H1 (cell line): ENCODE measurements at regions not wholly inside any gene's neighbourhood (a gene's known extent, or its start where the extent isn't known, plus 50 kb on each side); places are given as distances from the start of the nearest gene placed in this dataset.

Experiments used
- CBX8 ChIP-seq: fragments of 300-800, 300-1000 bp; sonication (generic); IDR thresholded peaks from 2 replicates; pipeline ENCODE4 v1.7.1; 2016; ENCODE audit warnings: low read depth, low read length, borderline replicate concordance
- CTBP2 ChIP-seq: IDR thresholded peaks from 2 replicates; pipeline ENCODE4 v1.7.0; 2011; ENCODE audit warnings: borderline replicate concordance, mild to moderate bottlenecking, moderate library complexity, mixed read lengths, low read length; ENCODE audit not compliant: insufficient read depth, insufficient read length
- EP300 ChIP-seq, 2 experiments: IDR thresholded peaks; 1 replicate in 1 of 2; 2 replicates in 1 of 2; pipeline ENCODE4 v1.6.1; 2011 to 2012; ENCODE audit warnings: low read depth in 2 of 2, low read length in 2 of 2, mild to moderate bottlenecking in 2 of 2, borderline replicate concordance in 1 of 2, inconsistent platforms in 1 of 2, moderate library complexity in 1 of 2
- KDM5A ChIP-seq: fragments of 200-600 bp; IDR thresholded peaks from 2 replicates; pipeline ENCODE4 v1.7.1; 2012; ENCODE audit warnings: mild to moderate bottlenecking, low read length, inconsistent platforms, mixed read lengths
- SAP30 ChIP-seq: fragments of 300-600 bp; sonication (generic); IDR thresholded peaks from 2 replicates; pipeline ENCODE4 v1.7.1; 2012; ENCODE audit warnings: low read length, moderate library complexity, mild to moderate bottlenecking, inconsistent platforms; ENCODE audit not compliant: insufficient read depth, insufficient replicate concordance
- TBP ChIP-seq: IDR thresholded peaks from 2 replicates; pipeline ENCODE4 v1.6.1; 2011; ENCODE audit warnings: low read depth, low read length, improper control_type of control experiment

DNA sequence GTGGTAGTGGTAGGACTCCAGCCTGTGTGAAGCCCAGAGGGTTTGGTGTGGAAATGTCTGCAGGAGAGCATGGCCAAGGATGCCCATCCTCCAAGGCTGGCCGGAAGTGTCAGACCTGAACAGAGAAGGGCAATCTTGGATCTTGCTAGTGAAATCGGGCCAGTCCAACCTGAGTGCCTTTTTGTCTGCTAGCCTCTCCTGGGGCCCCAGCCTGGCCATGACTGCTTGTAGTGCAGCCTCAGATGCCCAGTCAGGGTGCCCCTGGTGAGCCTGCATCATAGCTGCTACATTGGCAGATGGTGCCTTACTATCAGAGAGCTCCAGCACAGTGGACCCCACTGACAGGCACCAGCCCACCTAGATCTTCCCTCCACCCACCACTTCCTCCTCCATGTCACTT is 99.3 kb upstream of the PCDH18 start (continued):
- no peak for TF ChIP-seq TBP
- no peak for TF ChIP-seq KDM5A
- TF ChIP-seq CBX8: no peak
- TF ChIP-seq CTBP2: no peak
- no peak for TF ChIP-seq SAP30
- no peak for TF ChIP-seq EP300 (IDR thresholded peaks at IDR 0.05; ENCODE audit: borderline replicate concordance in 1 of 2, low read depth in 2 of 2, low read length in 2 of 2)
